Esophagus muscularis mucosa (tissue), 4 donors: ENCODE measurements at regions not wholly inside any gene's neighbourhood (a gene's known extent, or its start where the extent isn't known, plus 50 kb on each side); places are given as distances from the start of the nearest gene placed in this dataset.

ENCODE experiments used
- DNase-seq: peaks from one replicate; pipeline ENCODE4 v3.0.0-alpha.2; 2017; ENCODE audit errors: extremely low spot score
- H3K27ac ChIP-seq, 4 donors: fragments of 200-600 bp; sonication (generic); replicated peaks in 1 of 4; 1 replicate in 3 of 4; 2 replicates in 1 of 4; pipeline ENCODE4 v1.5.1; 2016 to 2019; ENCODE audit warnings: mild to moderate bottlenecking in 1 of 4
- H3K27me3 ChIP-seq, 4 donors: fragments of 200-600 bp; sonication (generic); one replicate each; pipeline versions ENCODE4 v1.5.1 to v1.6.0; 2016 to 2019
- H3K36me3 ChIP-seq, 4 donors: fragments of 200-600 bp; sonication (generic); one replicate each; pipeline ENCODE4 v1.5.1; 2016 to 2019
- H3K4me1 ChIP-seq, 4 donors: fragments of 200-600 bp; sonication (generic); one replicate each; pipeline ENCODE4 v1.5.1; 2016 to 2019
- H3K4me3 ChIP-seq, 4 donors: fragments of 200-600 bp; sonication (generic); 1 replicate in 2 of 4; 2 replicates in 2 of 4; pipeline ENCODE4 v1.5.1; 2016 to 2019; ENCODE audit warnings: mild to moderate bottlenecking in 4 of 4, moderate library complexity in 1 of 4
- H3K9me3 ChIP-seq, 4 donors: fragments of 200-600 bp; sonication (generic); 1 replicate in 3 of 4; 2 replicates in 1 of 4; pipeline ENCODE4 v1.5.1; 2016 to 2019
- EP300 ChIP-seq: sonication (generic); formaldehyde crosslinking; IDR thresholded peaks from one replicate; pipeline ENCODE4 v1.6.1; 2017; ENCODE audit warnings: antibody characterized with exemption
- POLR2A ChIP-seq: fragments of 450-650 bp; IDR thresholded peaks from one replicate; pipeline ENCODE4 v1.6.1; 2017; ENCODE audit warnings: antibody characterized with exemption, moderate library complexity, mild to moderate bottlenecking, low read depth
- POLR2AphosphoS5 ChIP-seq, 2 donors: sonication (generic); formaldehyde crosslinking; IDR thresholded peaks; one replicate each; pipeline ENCODE4 v1.6.1; 2017; ENCODE audit warnings: antibody characterized with exemption in 2 of 2
- WGBS: methylation state at CpG from one replicate; pipeline ENCODE4 v1.1.5; 2018; 5-methylcytosine and 5-hydroxymethylcytosine counted together
- intact Hi-C: fragments of 100-400 bp; cut with DNase I; formaldehyde crosslinking; loops from one replicate; pipeline ENCODE4 v1.15.1; 2023
- TF ChIP-seq, protein P1 (sequence below), 3 experiments: fragments of 200-600 bp in 2 of 3; fragments of 450-650 bp in 1 of 3; sonication (generic) in 2 of 3; IDR thresholded peaks; one replicate each; pipeline ENCODE4 v1.5.1; 2017 to 2019; ENCODE audit warnings: antibody characterized with exemption in 3 of 3, mild to moderate bottlenecking in 2 of 3, moderate library complexity in 1 of 3

- 86% methylated on average over 5 of the region's 5 CpGs for WGBS
- Histone ChIP-seq H3K9me3 (no peaks in the 10 kb centered on the region), H3K4me3 (no peak overlapping the region), H3K36me3 (no peaks in the 10 kb centered on the region), H3K27ac (no peak overlapping the region), H3K27me3 (no peaks in the 10 kb centered on the region), H3K4me1 (no peaks in the 10 kb centered on the region)
- intact Hi-C loops, result no loop called here
- TF ChIP-seq POLR2A (no peak), EP300 (no peak), POLR2AphosphoS5 (IDR thresholded peaks at IDR 0.05) (no peak)
- TF ChIP-seq, protein P1, sequence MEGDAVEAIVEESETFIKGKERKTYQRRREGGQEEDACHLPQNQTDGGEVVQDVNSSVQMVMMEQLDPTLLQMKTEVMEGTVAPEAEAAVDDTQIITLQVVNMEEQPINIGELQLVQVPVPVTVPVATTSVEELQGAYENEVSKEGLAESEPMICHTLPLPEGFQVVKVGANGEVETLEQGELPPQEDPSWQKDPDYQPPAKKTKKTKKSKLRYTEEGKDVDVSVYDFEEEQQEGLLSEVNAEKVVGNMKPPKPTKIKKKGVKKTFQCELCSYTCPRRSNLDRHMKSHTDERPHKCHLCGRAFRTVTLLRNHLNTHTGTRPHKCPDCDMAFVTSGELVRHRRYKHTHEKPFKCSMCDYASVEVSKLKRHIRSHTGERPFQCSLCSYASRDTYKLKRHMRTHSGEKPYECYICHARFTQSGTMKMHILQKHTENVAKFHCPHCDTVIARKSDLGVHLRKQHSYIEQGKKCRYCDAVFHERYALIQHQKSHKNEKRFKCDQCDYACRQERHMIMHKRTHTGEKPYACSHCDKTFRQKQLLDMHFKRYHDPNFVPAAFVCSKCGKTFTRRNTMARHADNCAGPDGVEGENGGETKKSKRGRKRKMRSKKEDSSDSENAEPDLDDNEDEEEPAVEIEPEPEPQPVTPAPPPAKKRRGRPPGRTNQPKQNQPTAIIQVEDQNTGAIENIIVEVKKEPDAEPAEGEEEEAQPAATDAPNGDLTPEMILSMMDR (IDR thresholded peaks at IDR 0.05), result no peak
- no peak for DNase-seq
Measured at GRCh38 chr7:83799333-83799732, 150.4 kb upstream of the SEMA3E start.

- intact Hi-C loops, result no loop called here
- TF ChIP-seq POLR2A, result no peak
- 83% methylated on average over 5 of the region's 5 CpGs for WGBS
- H3K36me3 ChIP-seq, result no peaks in the 10 kb centered on the region
- DNase-seq, result no peak
- H3K4me1 ChIP-seq, result no peaks in the 10 kb centered on the region
- H3K27me3 ChIP-seq, result no peaks in the 10 kb centered on the region
- no peak overlapping the region for H3K4me3 ChIP-seq
- no peak overlapping the region for H3K27ac ChIP-seq
- no peaks in the 10 kb centered on the region for H3K9me3 ChIP-seq
Measured at GRCh38 chr7:83798489-83798888, 149.6 kb upstream of the SEMA3E start.

GRCh38 chr7:83796760-83797159 is 147.8 kb upstream of the SEMA3E start:
- Histone ChIP-seq H3K36me3 (no peaks in the 10 kb centered on the region), H3K27me3 (no peaks in the 10 kb centered on the region), H3K9me3 (no peaks in the 10 kb centered on the region), H3K4me1 (no peaks in the 10 kb centered on the region), H3K4me3 (no peak overlapping the region), H3K27ac (no peak overlapping the region)
- TF ChIP-seq, protein P1 (IDR thresholded peaks at IDR 0.05), result no peak
- TF ChIP-seq POLR2AphosphoS5 (IDR thresholded peaks at IDR 0.05) (no peak), EP300 (no peak), POLR2A (no peak)
- DNase-seq, result no peak
- 82% methylated on average over 3 of the region's 3 CpGs for WGBS
- intact Hi-C loops, result no loop called here

DNA sequence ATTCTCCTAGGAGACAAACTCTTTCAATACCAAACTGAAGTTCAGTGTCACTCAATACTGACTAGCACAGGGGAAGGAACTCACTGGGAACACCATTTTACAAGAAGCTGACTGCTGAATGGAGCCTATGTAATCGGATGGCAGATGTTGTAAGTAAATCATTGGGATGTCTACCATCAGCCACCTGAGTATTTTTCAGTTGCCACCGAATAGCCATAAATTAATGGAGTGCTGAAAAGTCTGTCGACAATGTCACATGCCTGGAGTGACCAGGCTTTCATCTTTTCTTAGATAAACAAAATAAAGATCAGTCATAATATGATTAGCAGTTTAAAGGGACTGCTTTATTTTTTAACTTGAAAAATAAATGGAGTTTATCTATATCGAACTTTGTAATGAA is 145.9 kb upstream of the SEMA3E start:
- Histone ChIP-seq H3K27ac (no peak overlapping the region), H3K4me3 (no peak overlapping the region), H3K36me3 (no peaks in the 10 kb centered on the region), H3K9me3 (no peaks in the 10 kb centered on the region), H3K4me1 (no peaks in the 10 kb centered on the region), H3K27me3 (no peaks in the 10 kb centered on the region)
- no peak for DNase-seq
- intact Hi-C loops, result no loop called here
- 68% methylated on average over 4 of the region's 4 CpGs for WGBS
- TF ChIP-seq, protein P1 (IDR thresholded peaks at IDR 0.05), result no peak
- TF ChIP-seq POLR2AphosphoS5 (IDR thresholded peaks at IDR 0.05) (no peak), POLR2A (no peak), EP300 (no peak)

GRCh38 chr7:83793558-83793957 is 144.6 kb upstream of the SEMA3E start:
- 71% methylated on average over 3 of the region's 3 CpGs for WGBS
- Histone ChIP-seq H3K4me1 (no peaks in the 10 kb centered on the region), H3K36me3 (no peaks in the 10 kb centered on the region), H3K27me3 (no peaks in the 10 kb centered on the region), H3K4me3 (no peak overlapping the region), H3K27ac (no peak overlapping the region), H3K9me3 (no peaks in the 10 kb centered on the region)
- intact Hi-C loops, result no loop called here
- TF ChIP-seq EP300 (no peak), POLR2A (no peak), POLR2AphosphoS5 (IDR thresholded peaks at IDR 0.05) (no peak)
- TF ChIP-seq, protein P1 (IDR thresholded peaks at IDR 0.05), result no peak
- DNase-seq, result no peak
